DND-41 (cell line): ENCODE measurements at regions not wholly inside any gene's neighbourhood (a gene's known extent, or its start where the extent isn't known, plus 50 kb on each side); places are given as distances from the start of the nearest gene placed in this dataset.

Experiments
- CTCF ChIP-seq: IDR thresholded peaks from 2 replicates; pipeline ENCODE4 v1.5.1; 2012; ENCODE audit warnings: borderline replicate concordance, low read length, moderate library complexity, mild to moderate bottlenecking; ENCODE audit not compliant: poor library complexity, severe bottlenecking; ENCODE audit errors: extremely low read depth
- EZH2 ChIP-seq: IDR thresholded peaks from 3 replicates; pipeline ENCODE4 v1.6.1; 2012; ENCODE audit warnings: borderline replicate concordance, low read depth, mild to moderate bottlenecking, moderate library complexity, low read length, inconsistent platforms; ENCODE audit not compliant: severe bottlenecking

GRCh38 chr14:95619785-95620417 is 66.3 kb upstream of the TCL1B start:
- TF ChIP-seq CTCF (no peak), EZH2 (no peak)
